ENCODE measurements at regions not wholly inside any gene's neighbourhood (a gene's known extent, or its start where the extent isn't known, plus 50 kb on each side); places are given as distances from the start of the nearest gene placed in this dataset.

DNA sequence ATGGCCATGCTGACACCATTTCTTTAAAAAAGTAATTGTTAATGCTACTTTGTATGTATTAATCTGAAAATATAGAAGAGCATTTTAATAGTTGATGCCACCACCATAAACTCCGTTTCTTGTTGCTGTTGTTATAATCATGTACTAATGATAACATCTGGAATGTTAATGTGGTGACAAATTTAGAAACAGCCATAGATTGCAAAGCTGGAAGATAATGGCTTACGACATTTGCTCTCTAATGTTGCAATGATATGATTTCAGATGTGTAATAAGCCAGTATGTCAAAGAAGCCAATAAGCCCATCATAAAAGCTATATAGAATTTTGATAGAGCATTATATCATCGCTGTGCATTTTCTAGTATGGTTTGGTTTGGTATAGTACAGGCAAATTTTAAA, 579.4 kb upstream of the ZFP42 start:
- no peaks in the 10 kb centered on the region for H3K36me3 ChIP-seq (ENCODE audit: insufficient read depth, low read length)
- no peak overlapping the region for H3K4me3 ChIP-seq (ENCODE audit: low read depth in 1 of 2, low read length in 2 of 2)
- no peak overlapping the region for H3K9ac ChIP-seq (ENCODE audit: low read length)
- no peaks in the 10 kb centered on the region for H3K27me3 ChIP-seq (ENCODE audit: control insufficient read depth in 1 of 2, insufficient read depth in 2 of 2, low read length in 2 of 2)
- no peak overlapping the region for H3K27ac ChIP-seq (ENCODE audit: low read depth, low read length)
- no peaks in the 10 kb centered on the region for H3K4me1 ChIP-seq (ENCODE audit: insufficient read depth, low read length)
- H3K9me3 ChIP-seq (ENCODE audit: low read length) = no peaks in the 10 kb centered on the region

DNA sequence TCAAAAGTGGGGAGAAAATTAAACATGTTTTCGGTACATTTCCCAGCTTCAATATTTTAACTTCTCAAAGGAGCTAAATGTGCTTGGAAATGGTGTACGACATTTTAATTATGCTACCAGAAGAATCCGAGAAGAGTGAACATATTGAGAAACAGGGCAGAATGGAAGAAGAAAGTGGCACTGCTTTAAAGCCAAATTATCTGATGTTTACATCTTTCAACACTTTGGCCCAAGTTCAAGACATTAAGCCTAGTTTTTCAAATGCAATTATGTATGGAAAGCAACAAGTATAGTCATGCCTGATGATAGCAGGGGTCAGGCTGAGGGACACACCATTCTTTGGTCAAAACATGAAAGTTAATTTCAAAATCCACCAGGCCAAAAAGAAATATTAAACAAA, 577.9 kb upstream of the ZFP42 start:
- Histone ChIP-seq H3K27ac (ENCODE audit: low read depth, low read length) (no peak overlapping the region), H3K27me3 (ENCODE audit: control insufficient read depth in 1 of 2, insufficient read depth in 2 of 2, low read length in 2 of 2) (no peaks in the 10 kb centered on the region), H3K4me3 (ENCODE audit: low read depth in 1 of 2, low read length in 2 of 2) (no peak overlapping the region), H3K9me3 (ENCODE audit: low read length) (no peaks in the 10 kb centered on the region), H3K9ac (ENCODE audit: low read length) (no peak overlapping the region), H3K36me3 (ENCODE audit: insufficient read depth, low read length) (no peaks in the 10 kb centered on the region), H3K4me1 (ENCODE audit: insufficient read depth, low read length) (no peaks in the 10 kb centered on the region)

DNA sequence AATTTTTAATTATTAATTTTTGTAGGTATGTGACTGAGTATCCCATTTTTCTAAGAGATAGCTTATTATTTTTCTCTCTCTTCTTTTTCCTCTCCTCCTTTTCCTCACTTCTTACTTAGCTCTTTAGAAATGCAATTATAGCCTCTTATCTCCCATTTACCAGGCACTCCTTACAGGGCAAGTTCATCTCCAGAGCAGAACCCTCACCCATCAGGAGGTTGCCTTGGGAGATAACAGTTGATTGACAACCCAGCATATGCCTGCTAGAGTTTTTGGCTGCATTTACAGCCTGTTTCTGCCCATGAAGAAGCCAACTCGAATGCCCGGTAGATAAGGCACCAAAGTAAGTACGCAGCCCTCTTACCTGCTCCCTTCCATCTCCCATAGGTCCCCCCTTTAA, 572.9 kb upstream of the ZFP42 start:
- Histone ChIP-seq H3K4me1 (ENCODE audit: insufficient read depth, low read length) (no peaks in the 10 kb centered on the region), H3K9ac (ENCODE audit: low read length) (no peak overlapping the region), H3K4me3 (ENCODE audit: low read depth in 1 of 2, low read length in 2 of 2) (no peak overlapping the region), H3K36me3 (ENCODE audit: insufficient read depth, low read length) (no peaks in the 10 kb centered on the region), H3K27ac (ENCODE audit: low read depth, low read length) (no peak overlapping the region), H3K27me3 (ENCODE audit: control insufficient read depth in 1 of 2, insufficient read depth in 2 of 2, low read length in 2 of 2) (no peaks in the 10 kb centered on the region), H3K9me3 (ENCODE audit: low read length) (no peaks in the 10 kb centered on the region)

DNA sequence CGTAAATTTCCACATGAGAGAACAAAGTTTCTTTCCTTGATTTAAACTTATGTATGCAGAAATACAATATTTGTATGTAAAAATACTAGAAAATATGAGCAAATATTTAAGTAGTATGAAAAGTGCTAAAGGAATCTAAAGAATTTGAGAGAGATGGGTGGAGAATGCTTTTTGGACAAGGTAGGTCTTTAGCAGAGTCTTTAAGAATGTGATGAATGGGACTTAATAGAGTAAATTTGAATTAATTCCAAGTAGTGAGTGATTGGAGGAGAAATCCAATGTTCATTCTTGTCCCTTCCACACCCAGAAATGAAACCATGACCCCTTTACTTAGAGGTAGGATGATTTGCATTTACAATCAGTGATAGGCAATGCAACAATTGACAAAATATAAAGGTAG, 570.9 kb upstream of the ZFP42 start:
- Histone ChIP-seq H3K4me1 (ENCODE audit: insufficient read depth, low read length) (no peaks in the 10 kb centered on the region), H3K27me3 (ENCODE audit: control insufficient read depth in 1 of 2, insufficient read depth in 2 of 2, low read length in 2 of 2) (no peaks in the 10 kb centered on the region), H3K9me3 (ENCODE audit: low read length) (no peaks in the 10 kb centered on the region), H3K27ac (ENCODE audit: low read depth, low read length) (no peak overlapping the region), H3K4me3 (ENCODE audit: low read depth in 1 of 2, low read length in 2 of 2) (no peak overlapping the region), H3K36me3 (ENCODE audit: insufficient read depth, low read length) (no peaks in the 10 kb centered on the region), H3K9ac (ENCODE audit: low read length) (no peak overlapping the region)

DNA sequence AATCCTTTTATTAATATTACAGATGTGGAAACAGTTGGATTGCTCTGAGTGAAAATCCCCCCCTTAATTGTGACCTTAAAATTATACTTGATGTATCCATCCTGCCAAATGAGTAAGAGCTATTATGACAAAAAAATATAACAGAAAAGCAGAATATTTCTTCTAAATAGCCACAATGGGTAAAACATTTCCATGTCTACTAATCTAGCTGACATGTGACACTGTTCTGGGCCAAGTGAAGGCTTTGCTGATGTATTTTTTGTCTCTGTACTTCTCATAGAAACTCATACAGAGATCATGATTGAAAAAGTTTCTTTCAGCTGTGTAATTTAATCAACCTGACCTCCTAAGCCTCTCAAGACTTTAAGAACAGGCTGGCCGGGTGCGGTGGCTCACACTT, 569.1 kb upstream of the ZFP42 start:
- H3K36me3 ChIP-seq (ENCODE audit: insufficient read depth, low read length) = no peaks in the 10 kb centered on the region
- H3K9ac ChIP-seq (ENCODE audit: low read length) = no peak overlapping the region
- H3K27me3 ChIP-seq (ENCODE audit: control insufficient read depth in 1 of 2, insufficient read depth in 2 of 2, low read length in 2 of 2) = no peaks in the 10 kb centered on the region
- H3K27ac ChIP-seq (ENCODE audit: low read depth, low read length) = no peak overlapping the region
- no peaks in the 10 kb centered on the region for H3K4me1 ChIP-seq (ENCODE audit: insufficient read depth, low read length)
- H3K9me3 ChIP-seq (ENCODE audit: low read length) = no peaks in the 10 kb centered on the region
- H3K4me3 ChIP-seq (ENCODE audit: low read depth in 1 of 2, low read length in 2 of 2) = no peak overlapping the region

DNA sequence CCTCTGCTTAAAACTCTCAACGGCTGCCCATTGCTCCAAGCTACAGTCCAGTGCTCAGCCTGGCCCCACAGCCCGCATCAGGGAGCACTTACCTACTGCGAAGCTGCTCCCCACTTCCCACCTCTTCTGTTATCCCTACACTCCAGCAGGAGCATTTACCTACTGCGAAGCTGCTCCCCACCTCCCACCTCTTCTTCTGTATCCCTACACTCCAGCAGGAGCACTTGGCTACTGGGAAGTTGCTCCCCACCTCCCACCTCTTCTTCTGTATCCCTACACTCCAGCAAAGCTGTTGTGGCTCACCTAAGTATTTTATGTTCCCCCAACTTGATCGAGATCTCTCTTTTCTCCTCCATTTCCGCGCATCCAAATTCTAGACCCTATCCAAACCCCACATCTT, 563.3 kb upstream of the ZFP42 start:
- H3K4me3 ChIP-seq (ENCODE audit: low read depth in 1 of 2, low read length in 2 of 2) = no peak overlapping the region
- no peak overlapping the region for H3K9ac ChIP-seq (ENCODE audit: low read length)
- H3K27ac ChIP-seq (ENCODE audit: low read depth, low read length) = no peak overlapping the region
- H3K9me3 ChIP-seq (ENCODE audit: low read length) = no peaks in the 10 kb centered on the region
- H3K27me3 ChIP-seq (ENCODE audit: control insufficient read depth in 1 of 2, insufficient read depth in 2 of 2, low read length in 2 of 2) = no peaks in the 10 kb centered on the region
- H3K36me3 ChIP-seq (ENCODE audit: insufficient read depth, low read length) = no peaks in the 10 kb centered on the region
- H3K4me1 ChIP-seq (ENCODE audit: insufficient read depth, low read length) = no peaks in the 10 kb centered on the region

DNA sequence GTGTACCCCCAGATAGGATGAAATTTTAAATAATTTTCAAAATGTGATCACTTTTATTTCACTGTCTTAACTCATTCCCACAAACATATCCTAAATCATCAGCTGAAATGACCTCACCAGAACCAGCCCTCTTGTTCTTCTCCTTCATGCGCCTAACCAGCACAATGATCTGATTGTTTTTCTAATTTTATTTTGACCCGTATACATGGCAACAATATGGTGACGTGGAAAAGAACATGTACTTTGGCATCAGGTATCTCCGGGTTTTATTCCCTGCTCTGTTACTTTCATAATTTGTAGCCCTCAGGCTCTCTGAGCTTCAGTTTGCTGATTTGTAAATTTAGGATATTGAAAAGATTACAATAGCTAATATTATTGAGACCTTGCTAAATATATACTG, 562.4 kb upstream of the ZFP42 start:
- Histone ChIP-seq H3K27me3 (ENCODE audit: control insufficient read depth in 1 of 2, insufficient read depth in 2 of 2, low read length in 2 of 2) (no peaks in the 10 kb centered on the region), H3K9ac (ENCODE audit: low read length) (no peak overlapping the region), H3K27ac (ENCODE audit: low read depth, low read length) (no peak overlapping the region), H3K4me3 (ENCODE audit: low read depth in 1 of 2, low read length in 2 of 2) (no peak overlapping the region), H3K9me3 (ENCODE audit: low read length) (no peaks in the 10 kb centered on the region), H3K4me1 (ENCODE audit: insufficient read depth, low read length) (no peaks in the 10 kb centered on the region), H3K36me3 (ENCODE audit: insufficient read depth, low read length) (no peaks in the 10 kb centered on the region)

DNA sequence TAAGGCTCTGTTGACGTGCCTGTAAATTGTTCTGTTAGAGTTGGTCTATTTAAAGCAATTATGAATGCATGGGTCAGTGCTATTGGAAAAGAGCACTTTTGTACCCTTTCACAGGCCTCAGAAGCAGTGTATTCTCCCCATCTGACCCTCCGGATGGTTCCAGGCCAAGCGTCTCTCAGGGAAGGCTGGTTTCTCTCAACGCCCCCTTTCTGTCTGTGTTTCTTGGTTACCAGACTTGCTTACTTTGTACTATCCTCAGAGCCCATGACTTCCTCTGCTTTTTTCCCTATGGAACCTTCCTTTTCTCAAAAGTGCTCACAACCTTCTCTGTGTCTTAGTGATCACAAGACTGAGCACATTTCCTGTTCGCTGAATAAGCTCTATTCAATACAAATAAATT, 559.3 kb upstream of the ZFP42 start:
- H3K4me3 ChIP-seq (ENCODE audit: low read depth in 1 of 2, low read length in 2 of 2) = no peak overlapping the region
- no peak overlapping the region for H3K27ac ChIP-seq (ENCODE audit: low read depth, low read length)
- no peak overlapping the region for H3K9ac ChIP-seq (ENCODE audit: low read length)
- H3K4me1 ChIP-seq (ENCODE audit: insufficient read depth, low read length) = no peaks in the 10 kb centered on the region
- H3K9me3 ChIP-seq (ENCODE audit: low read length) = no peaks in the 10 kb centered on the region
- H3K27me3 ChIP-seq (ENCODE audit: control insufficient read depth in 1 of 2, insufficient read depth in 2 of 2, low read length in 2 of 2) = no peaks in the 10 kb centered on the region
- H3K36me3 ChIP-seq (ENCODE audit: insufficient read depth, low read length) = no peaks in the 10 kb centered on the region

DNA sequence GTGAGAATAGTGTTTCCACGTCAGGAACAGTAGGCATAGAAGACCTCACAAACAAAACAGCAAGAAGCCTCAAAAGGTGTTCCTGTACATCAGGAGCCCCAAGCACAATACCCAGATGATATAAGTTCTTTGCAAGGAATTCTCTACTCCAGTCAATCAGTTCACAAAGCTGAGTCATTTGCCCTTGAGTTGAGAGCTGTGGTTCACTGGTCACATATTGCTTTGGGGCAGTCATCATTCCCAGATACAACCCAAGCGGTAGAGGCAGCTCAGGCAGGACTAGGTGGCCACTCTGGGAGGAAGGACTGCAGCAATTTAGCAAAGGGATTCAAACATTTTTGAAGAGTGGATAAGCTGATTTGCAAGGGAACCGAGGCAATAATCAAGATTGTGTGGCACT, 551.5 kb upstream of the ZFP42 start:
- Histone ChIP-seq H3K4me1 (ENCODE audit: insufficient read depth, low read length) (no peaks in the 10 kb centered on the region), H3K4me3 (ENCODE audit: low read depth in 1 of 2, low read length in 2 of 2) (no peak overlapping the region), H3K27me3 (ENCODE audit: control insufficient read depth in 1 of 2, insufficient read depth in 2 of 2, low read length in 2 of 2) (no peaks in the 10 kb centered on the region), H3K9ac (ENCODE audit: low read length) (no peak overlapping the region), H3K36me3 (ENCODE audit: insufficient read depth, low read length) (no peaks in the 10 kb centered on the region), H3K9me3 (ENCODE audit: low read length) (no peaks in the 10 kb centered on the region), H3K27ac (ENCODE audit: low read depth, low read length) (no peak overlapping the region)

DNA sequence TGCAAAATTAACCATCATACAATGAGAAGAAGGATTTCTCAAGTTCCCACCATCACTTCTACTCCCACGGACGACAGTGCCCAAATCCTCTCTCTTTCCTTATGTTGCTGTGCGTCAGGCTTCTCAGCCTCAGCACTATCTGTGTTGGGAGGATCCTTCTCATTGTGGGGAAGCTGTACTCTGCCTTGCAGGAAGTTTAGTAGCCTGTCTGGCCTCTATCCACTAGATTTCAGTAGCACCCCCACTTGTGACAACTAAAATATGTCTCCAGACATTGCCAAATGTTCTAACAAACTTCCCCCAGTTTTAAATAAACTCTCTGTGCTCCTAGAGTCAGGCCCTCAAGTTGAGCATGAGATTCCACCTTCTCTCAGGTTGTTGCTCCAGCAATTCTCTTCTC, 545.9 kb upstream of the ZFP42 start:
- H3K27me3 ChIP-seq (ENCODE audit: control insufficient read depth in 1 of 2, insufficient read depth in 2 of 2, low read length in 2 of 2) = no peaks in the 10 kb centered on the region
- no peak overlapping the region for H3K9ac ChIP-seq (ENCODE audit: low read length)
- no peaks in the 10 kb centered on the region for H3K9me3 ChIP-seq (ENCODE audit: low read length)

DNA sequence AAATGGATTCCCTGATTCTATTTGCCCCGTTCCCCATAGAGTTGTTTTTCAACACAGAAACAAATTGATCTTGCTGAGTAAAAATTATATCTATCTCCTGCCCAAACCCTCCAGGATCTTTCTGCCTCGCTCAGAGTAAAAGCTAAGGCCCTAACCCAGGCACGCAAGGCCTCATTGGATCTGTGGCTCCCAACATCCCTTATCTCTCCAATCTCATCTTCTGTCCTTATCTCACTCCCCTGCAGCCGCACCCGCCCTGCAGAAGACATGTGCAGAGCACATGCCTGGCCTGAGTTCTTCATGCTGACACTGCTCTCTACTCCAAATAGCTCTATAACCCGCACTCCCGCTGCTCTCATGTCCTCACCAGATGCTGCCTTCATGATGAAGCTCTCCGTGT, 543.8 kb upstream of the ZFP42 start:
- H3K27me3 ChIP-seq (ENCODE audit: control insufficient read depth in 1 of 2, insufficient read depth in 2 of 2, low read length in 2 of 2) = no peaks in the 10 kb centered on the region
- H3K36me3 ChIP-seq (ENCODE audit: insufficient read depth, low read length) = no peaks in the 10 kb centered on the region
- H3K9me3 ChIP-seq (ENCODE audit: low read length) = no peaks in the 10 kb centered on the region
- no peaks in the 10 kb centered on the region for H3K4me1 ChIP-seq (ENCODE audit: insufficient read depth, low read length)
- no peak overlapping the region for H3K27ac ChIP-seq (ENCODE audit: low read depth, low read length)
- no peak overlapping the region for H3K4me3 ChIP-seq (ENCODE audit: low read depth in 1 of 2, low read length in 2 of 2)
- H3K9ac ChIP-seq (ENCODE audit: low read length) = no peak overlapping the region

More for the DNA sequence above, 545.9 kb upstream of the ZFP42 start:
- H3K27ac ChIP-seq (ENCODE audit: low read depth, low read length) = no peak overlapping the region
- no peaks in the 10 kb centered on the region for H3K4me1 ChIP-seq (ENCODE audit: insufficient read depth, low read length)
- H3K4me3 ChIP-seq (ENCODE audit: low read depth in 1 of 2, low read length in 2 of 2) = no peak overlapping the region
- no peaks in the 10 kb centered on the region for H3K36me3 ChIP-seq (ENCODE audit: insufficient read depth, low read length)

DNA sequence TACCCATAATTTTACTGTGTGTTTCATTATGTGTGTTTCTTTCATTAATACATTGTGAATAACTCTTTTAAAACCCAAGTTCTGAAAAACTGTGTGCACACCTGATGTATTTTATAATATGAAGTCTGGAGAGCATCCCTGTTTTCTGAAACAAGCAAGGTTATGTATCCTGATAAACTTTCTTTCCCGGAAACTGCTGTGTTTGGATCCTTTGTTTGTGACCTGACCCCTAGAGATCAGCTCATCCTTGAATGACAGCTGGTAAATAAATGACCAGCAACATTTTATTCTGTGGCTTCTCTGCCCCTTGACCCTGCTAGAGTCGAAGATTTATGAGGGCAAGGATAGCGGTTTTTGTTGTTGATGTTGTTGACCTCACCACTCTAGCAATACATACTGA, 535.6 kb upstream of the ZFP42 start:
- Histone ChIP-seq H3K9ac (ENCODE audit: low read length) (no peak overlapping the region), H3K9me3 (ENCODE audit: low read length) (no peaks in the 10 kb centered on the region), H3K27ac (ENCODE audit: low read depth, low read length) (no peak overlapping the region), H3K4me3 (ENCODE audit: low read depth in 1 of 2, low read length in 2 of 2) (no peak overlapping the region), H3K36me3 (ENCODE audit: insufficient read depth, low read length) (no peaks in the 10 kb centered on the region), H3K4me1 (ENCODE audit: insufficient read depth, low read length) (no peaks in the 10 kb centered on the region), H3K27me3 (ENCODE audit: control insufficient read depth in 1 of 2, insufficient read depth in 2 of 2, low read length in 2 of 2) (no peaks in the 10 kb centered on the region)
